Posterior vena cava (tissue), 2 donors: ENCODE measurements at regions not wholly inside any gene's neighbourhood (a gene's known extent, or its start where the extent isn't known, plus 50 kb on each side); places are given as distances from the start of the nearest gene placed in this dataset.
"Not testable (repeated sequence)": the region's sequence is repeated elsewhere in the genome, so short reads cannot be mapped to it uniquely, and the experiment has no call there.

ENCODE experiments used
- DNase-seq: peaks from one replicate; pipeline ENCODE4 v3.0.0-alpha.2; 2020; ENCODE audit warnings: low spot score
- intact Hi-C, 2 donors: fragments of 100-400 bp; cut with DNase I; formaldehyde crosslinking; loops; one replicate each; pipeline versions ENCODE4 v1.14.1 to v1.14.2; 2022 to 2023
- donor health status: DM: yes; HTN: yes; CAD: no.
- donor health status: DM: yes; HTN: yes; CAD: no.

- intact Hi-C loops, result no loop called here
- no peak for DNase-seq
Measured at GRCh38 chr10:118958559-118958958, 71.0 kb upstream of the NANOS1 start.

- intact Hi-C loops, result no loop called here
- peak; percentile 78 for DNase-seq
Measured at GRCh38 chr10:118958984-118959925, 70.3 kb upstream of the NANOS1 start.

- intact Hi-C loops, result no loop called here
- DNase-seq, result peak; percentile 69
Measured at GRCh38 chr10:118960157-118961090, 69.1 kb upstream of the NANOS1 start.

GRCh38 chr10:118961436-118961835 is 68.1 kb upstream of the NANOS1 start:
- intact Hi-C loops, result no loop called here
- peak; percentile 32 for DNase-seq

GRCh38 chr10:118962331-118962868 is 67.1 kb upstream of the NANOS1 start:
- intact Hi-C loops, DNase-seq: not testable (repeated sequence)

- DNase-seq, result peak; percentile 22
Measured at GRCh38 chr10:118963341-118963740, 66.2 kb upstream of the NANOS1 start.

GRCh38 chr10:118963933-118964332 is 65.6 kb upstream of the NANOS1 start:
- intact Hi-C loops, result no loop called here
- peak; percentile 8 for DNase-seq

More at GRCh38 chr10:118963341-118963740, 66.2 kb upstream of the NANOS1 start:
- intact Hi-C loops, result no loop called here

GRCh38 chr10:118964476-118964875 is 65.0 kb upstream of the NANOS1 start:
- intact Hi-C loops, result not testable (repeated sequence)

GRCh38 chr10:118965096-118965495 is 64.4 kb upstream of the NANOS1 start:
- intact Hi-C loops, result no loop called here
- no peak for DNase-seq

More at GRCh38 chr10:118964476-118964875, 65.0 kb upstream of the NANOS1 start:
- DNase-seq, result not testable (repeated sequence)

GRCh38 chr10:118965645-118966044 is 63.9 kb upstream of the NANOS1 start:
- intact Hi-C loops, result no loop called here
- no peak for DNase-seq

GRCh38 chr10:118966076-118966849 is 63.3 kb upstream of the NANOS1 start:
- intact Hi-C loops, result no loop called here
- peak; percentile 62 for DNase-seq

- intact Hi-C loops, result no loop called here
Measured at GRCh38 chr10:118966850-118967125, 62.7 kb upstream of the NANOS1 start.

GRCh38 chr10:118967160-118967559 is 62.4 kb upstream of the NANOS1 start:
- intact Hi-C loops, result no loop called here
- DNase-seq, result no peak

More at GRCh38 chr10:118966850-118967125, 62.7 kb upstream of the NANOS1 start:
- no peak for DNase-seq

GRCh38 chr10:118968060-118968459 is 61.5 kb upstream of the NANOS1 start:
- peak; percentile 15 for DNase-seq
- intact Hi-C loops, result no loop called here

GRCh38 chr10:118968482-118968881 is 61.0 kb upstream of the NANOS1 start:
- no peak for DNase-seq

GRCh38 chr10:118969014-118969413 is 60.5 kb upstream of the NANOS1 start:
- intact Hi-C loops, result no loop called here
- DNase-seq, result no peak

More at GRCh38 chr10:118968482-118968881, 61.0 kb upstream of the NANOS1 start:
- intact Hi-C loops, result no loop called here

- DNase-seq, result peak; percentile 71
- intact Hi-C loops, result no loop called here
Measured at GRCh38 chr10:118970770-118971169, 58.7 kb upstream of the NANOS1 start.

GRCh38 chr10:118971187-118971586 is 58.3 kb upstream of the NANOS1 start:
- intact Hi-C loops, result no loop called here
- DNase-seq, result no peak

- intact Hi-C loops, result no loop called here
- DNase-seq, result peak; percentile 14
Measured at GRCh38 chr10:118971876-118972275, 57.6 kb upstream of the NANOS1 start.
